H9 (cell line): ENCODE measurements at regions not wholly inside any gene's neighbourhood (a gene's known extent, or its start where the extent isn't known, plus 50 kb on each side); places are given as distances from the start of the nearest gene placed in this dataset.

Experiments
- DNase-seq: peaks from one replicate; pipeline ENCODE4 v3.0.0-alpha.2; 2017
- H2AFZ ChIP-seq: one replicate; pipeline ENCODE4 v1.6.1; 2013; ENCODE audit warnings: mild to moderate bottlenecking, low read length, control low read depth, moderate library complexity
- H2AK5ac ChIP-seq: 2 replicates; pipeline ENCODE4 v1.6.1; 2013; ENCODE audit warnings: low read length, control low read depth, mixed read lengths; ENCODE audit not compliant: insufficient read length
- H2BK120ac ChIP-seq: one replicate; pipeline ENCODE4 v1.6.1; 2013; ENCODE audit warnings: low read depth, mild to moderate bottlenecking, low read length, control low read depth, inconsistent platforms; ENCODE audit not compliant: poor library complexity, severe bottlenecking
- H2BK12ac ChIP-seq: 2 replicates; pipeline ENCODE4 v1.6.1; 2013; ENCODE audit warnings: low read length, control low read depth, mixed read lengths, low read depth; ENCODE audit not compliant: insufficient read length
- H2BK15ac ChIP-seq: 2 replicates; pipeline ENCODE4 v1.6.1; 2013; ENCODE audit warnings: low read depth, low read length, control low read depth
- H2BK20ac ChIP-seq: one replicate; pipeline ENCODE4 v1.6.1; 2013; ENCODE audit warnings: low read depth, mild to moderate bottlenecking, low read length, control low read depth, inconsistent platforms; ENCODE audit not compliant: poor library complexity, severe bottlenecking
- H2BK5ac ChIP-seq: 2 replicates; pipeline ENCODE4 v1.6.1; 2013; ENCODE audit warnings: low read length, control low read depth, mixed read lengths; ENCODE audit not compliant: insufficient read length
- H3K14ac ChIP-seq: 2 replicates; pipeline ENCODE4 v1.6.1; 2013; ENCODE audit warnings: low read length, control low read depth; ENCODE audit not compliant: insufficient read depth
- H3K18ac ChIP-seq: 2 replicates; pipeline ENCODE4 v1.6.1; 2013; ENCODE audit warnings: low read depth, mild to moderate bottlenecking, mixed read lengths, low read length, control low read depth; ENCODE audit not compliant: insufficient read length
- H3K23ac ChIP-seq: 2 replicates; pipeline ENCODE4 v1.6.1; 2013; ENCODE audit warnings: low read length, control low read depth, mixed read lengths, low read depth; ENCODE audit not compliant: insufficient read length
- H3K23me2 ChIP-seq: 2 replicates; pipeline ENCODE4 v1.6.1; 2013; ENCODE audit warnings: low read depth, mild to moderate bottlenecking, mixed read lengths, low read length, control low read depth; ENCODE audit not compliant: insufficient read length, poor library complexity, severe bottlenecking
- H3K27ac ChIP-seq: 2 replicates; pipeline ENCODE4 v1.5.1; 2013; ENCODE audit warnings: low read length, control low read depth, mixed read lengths, low read depth; ENCODE audit not compliant: insufficient read length
- H3K27me3 ChIP-seq: 2 replicates; pipeline ENCODE4 v1.6.1; 2013; ENCODE audit warnings: low read length, control low read depth, inconsistent platforms; ENCODE audit not compliant: insufficient read depth
- H3K4ac ChIP-seq: 2 replicates; pipeline ENCODE4 v1.6.1; 2013; ENCODE audit warnings: low read depth, mild to moderate bottlenecking, control low read depth, inconsistent platforms, low read length, moderate library complexity
- H3K4me1 ChIP-seq: 2 replicates; pipeline ENCODE4 v1.6.1; 2013; ENCODE audit warnings: low read length, control low read depth, inconsistent platforms; ENCODE audit not compliant: insufficient read depth
- H3K4me2 ChIP-seq: 2 replicates; pipeline ENCODE4 v1.6.1; 2013; ENCODE audit warnings: low read length, control low read depth, mixed read lengths; ENCODE audit not compliant: insufficient read length, insufficient read depth
- H3K56ac ChIP-seq: 2 replicates; pipeline ENCODE4 v1.6.1; 2013; ENCODE audit warnings: low read depth, mild to moderate bottlenecking, mixed read lengths, low read length, control low read depth; ENCODE audit not compliant: insufficient read length
- H3K79me1 ChIP-seq: 2 replicates; pipeline ENCODE4 v1.6.1; 2013; ENCODE audit warnings: low read depth, mild to moderate bottlenecking, moderate library complexity, low read length, control low read depth, inconsistent platforms; ENCODE audit not compliant: insufficient read depth, poor library complexity, severe bottlenecking
- H3K79me2 ChIP-seq: 2 replicates; pipeline ENCODE4 v1.6.1; 2013; ENCODE audit warnings: low read length, control low read depth, inconsistent platforms; ENCODE audit not compliant: insufficient read depth
- H3K9ac ChIP-seq: 2 replicates; pipeline ENCODE4 v1.6.1; 2013; ENCODE audit warnings: low read length, control low read depth, mixed read lengths; ENCODE audit not compliant: insufficient read length; ENCODE audit errors: extremely low read depth
- H3K9me3 ChIP-seq: one replicate; pipeline ENCODE4 v1.6.1; 2013; ENCODE audit warnings: low read depth, low read length, inconsistent platforms; ENCODE audit not compliant: control insufficient read depth
- H3T11ph ChIP-seq: one replicate; pipeline ENCODE4 v1.6.1; 2013; ENCODE audit warnings: mild to moderate bottlenecking, low read length, control low read depth, inconsistent platforms
- H4K20me1 ChIP-seq: one replicate; pipeline ENCODE4 v1.6.1; 2013; ENCODE audit not compliant: control insufficient read depth, insufficient read length, insufficient read depth
- H4K5ac ChIP-seq: 2 replicates; pipeline ENCODE4 v1.6.1; 2013; ENCODE audit warnings: low read depth, mild to moderate bottlenecking, mixed read lengths, low read length, control low read depth; ENCODE audit not compliant: insufficient read length
- H4K8ac ChIP-seq: replicated peaks from 2 replicates; pipeline ENCODE4 v1.6.1; 2013; ENCODE audit warnings: low read length, control low read depth, mixed read lengths, low read depth; ENCODE audit not compliant: insufficient read length
- H4K91ac ChIP-seq: 2 replicates; pipeline ENCODE4 v1.6.1; 2013; ENCODE audit warnings: low read depth, mild to moderate bottlenecking, moderate library complexity, mixed read lengths, low read length, control low read depth; ENCODE audit not compliant: insufficient read length
- H3K27ac Mint-ChIP-seq, 3 experiments: 2 replicates in 2 of 3; 3 replicates in 1 of 3; pipeline ENCODE4 v1.8.0; 2020 to 2021; ENCODE audit warnings: mixed read lengths in 3 of 3, mild to moderate bottlenecking in 1 of 3, moderate library complexity in 1 of 3
- H3K27me3 Mint-ChIP-seq: 2 replicates; pipeline ENCODE4 v1.8.0; 2021; ENCODE audit warnings: low read depth, mild to moderate bottlenecking, moderate library complexity, mixed read lengths
- H3K36me3 Mint-ChIP-seq, 3 experiments: 2 replicates in 2 of 3; 3 replicates in 1 of 3; pipeline ENCODE4 v1.8.0; 2020 to 2021; ENCODE audit warnings: low read depth in 3 of 3, mixed read lengths in 3 of 3; ENCODE audit not compliant: insufficient read depth in 1 of 3
- H3K4me1 Mint-ChIP-seq, 2 experiments: 2 replicates each; pipeline ENCODE4 v1.8.0; 2020; ENCODE audit warnings: mixed read lengths in 2 of 2
- H3K4me3 Mint-ChIP-seq, 2 experiments: 2 replicates in 1 of 2; 3 replicates in 1 of 2; pipeline ENCODE4 v1.8.0; 2020 to 2021; ENCODE audit warnings: mild to moderate bottlenecking in 2 of 2, mixed read lengths in 2 of 2, moderate library complexity in 1 of 2
- H3K9me3 Mint-ChIP-seq, 2 experiments: 2 replicates in 1 of 2; 3 replicates in 1 of 2; pipeline ENCODE4 v1.8.0; 2020; ENCODE audit warnings: mild to moderate bottlenecking in 2 of 2, mixed read lengths in 2 of 2, moderate library complexity in 1 of 2
- WGBS: extraction: QIAGEN DNeasy Blood & Tissue Kit; methylation state at CpG from one replicate; pipeline ENCODE4 v1.1.7; 2013; ENCODE audit warnings: missing lambda C conversion rate, low lambda C conversion rate, mixed read lengths; ENCODE audit not compliant: insufficient read length; ENCODE audit errors: extremely low coverage; 5-methylcytosine and 5-hydroxymethylcytosine counted together
- TF ChIP-seq, protein P1 (sequence below): fragments of 200-600 bp; sonication (generic); conservative IDR thresholded peaks from 3 replicates; pipeline ENCODE4 v1.8.0; 2021; ENCODE audit warnings: antibody characterized with exemption, mild to moderate bottlenecking

DNA sequence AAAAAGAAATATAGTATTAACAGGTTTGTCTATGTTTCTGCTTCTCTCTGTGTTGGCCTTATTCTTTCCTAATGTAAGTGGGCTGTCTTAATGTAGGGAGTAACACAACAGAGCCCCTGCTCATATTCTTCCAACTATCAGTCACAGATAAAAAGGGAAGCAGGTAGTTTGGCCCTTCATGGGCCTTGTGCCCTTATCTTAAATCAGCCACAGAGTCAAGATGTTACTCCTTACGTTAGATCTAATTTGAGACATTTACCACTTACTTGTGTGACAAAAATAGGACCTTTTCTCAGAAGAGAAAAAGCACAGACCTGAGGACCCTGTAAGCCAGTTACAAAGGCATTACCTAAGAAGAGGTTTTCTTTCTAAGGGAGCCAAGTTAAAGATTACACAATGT is 589.0 kb downstream of the GRXCR1 start:
- TF ChIP-seq, protein P1, sequence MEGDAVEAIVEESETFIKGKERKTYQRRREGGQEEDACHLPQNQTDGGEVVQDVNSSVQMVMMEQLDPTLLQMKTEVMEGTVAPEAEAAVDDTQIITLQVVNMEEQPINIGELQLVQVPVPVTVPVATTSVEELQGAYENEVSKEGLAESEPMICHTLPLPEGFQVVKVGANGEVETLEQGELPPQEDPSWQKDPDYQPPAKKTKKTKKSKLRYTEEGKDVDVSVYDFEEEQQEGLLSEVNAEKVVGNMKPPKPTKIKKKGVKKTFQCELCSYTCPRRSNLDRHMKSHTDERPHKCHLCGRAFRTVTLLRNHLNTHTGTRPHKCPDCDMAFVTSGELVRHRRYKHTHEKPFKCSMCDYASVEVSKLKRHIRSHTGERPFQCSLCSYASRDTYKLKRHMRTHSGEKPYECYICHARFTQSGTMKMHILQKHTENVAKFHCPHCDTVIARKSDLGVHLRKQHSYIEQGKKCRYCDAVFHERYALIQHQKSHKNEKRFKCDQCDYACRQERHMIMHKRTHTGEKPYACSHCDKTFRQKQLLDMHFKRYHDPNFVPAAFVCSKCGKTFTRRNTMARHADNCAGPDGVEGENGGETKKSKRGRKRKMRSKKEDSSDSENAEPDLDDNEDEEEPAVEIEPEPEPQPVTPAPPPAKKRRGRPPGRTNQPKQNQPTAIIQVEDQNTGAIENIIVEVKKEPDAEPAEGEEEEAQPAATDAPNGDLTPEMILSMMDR, result no peak
- WGBS, result no CpG with 5 or more reads among the region's 1 CpG
- H3K79me2 ChIP-seq, result no peaks in the 10 kb centered on the region

More for the DNA sequence above, 589.0 kb downstream of the GRXCR1 start:
- Mint-ChIP-seq H3K27ac (no peak overlapping the region), H3K4me3 (no peak overlapping the region), H3K36me3 (peaks cover 2 to 18% (median 8%) of the 10 kb centered on the region in 3 experiments; a peak in 5 of 7 replicates), H3K9me3 (peaks cover 13 to 16% of the 10 kb centered on the region in 2 experiments), H3K27me3 (no peaks in the 10 kb centered on the region), H3K4me1 (no peaks in the 10 kb centered on the region)
- Histone ChIP-seq H3K79me1 (no peaks in the 10 kb centered on the region), H4K8ac (no peak overlapping the region), H4K91ac (no peak overlapping the region), H3K23ac (no peak overlapping the region), H2BK20ac (no peak overlapping the region), H2BK12ac (no peak overlapping the region), H3T11ph (no peak overlapping the region), H4K5ac (no peak overlapping the region), H2AFZ (no peak overlapping the region), H3K4me1 (no peaks in the 10 kb centered on the region), H2BK120ac (no peak overlapping the region), H3K14ac (no peak overlapping the region), H3K9me3 (no peaks in the 10 kb centered on the region), H3K9ac (no peak overlapping the region), H3K18ac (no peak overlapping the region), H3K4me2 (no peak overlapping the region), H3K23me2 (no peaks in the 10 kb centered on the region), H4K20me1 (no peaks in the 10 kb centered on the region), H3K4ac (no peak overlapping the region), H3K56ac (no peak overlapping the region), H3K27me3 (no peaks in the 10 kb centered on the region), H2BK5ac (no peak overlapping the region), H3K27ac (no peak overlapping the region), H2BK15ac (no peak overlapping the region), H2AK5ac (no peak overlapping the region)
- no peak for DNase-seq
